Epithelial cell of esophagus (primary cell): ENCODE measurements at regions not wholly inside any gene's neighbourhood (a gene's known extent, or its start where the extent isn't known, plus 50 kb on each side); places are given as distances from the start of the nearest gene placed in this dataset.
"Not testable (repeated sequence)": the region's sequence is repeated elsewhere in the genome, so short reads cannot be mapped to it uniquely, and the experiment has no call there.

Source experiments
- DNase-seq: peaks from one replicate; pipeline ENCODE4 v3.0.0; 2010; ENCODE audit warnings: low read depth
- H3K4me3 ChIP-seq: 2 replicates; pipeline ENCODE4 v1.5.1; 2011; ENCODE audit warnings: mild to moderate bottlenecking, low read length, control low read depth
- TF ChIP-seq, protein P1 (sequence below): IDR thresholded peaks from 2 replicates; pipeline ENCODE4 v1.5.1; 2011; ENCODE audit warnings: low read depth, mild to moderate bottlenecking, low read length, control low read depth, inconsistent platforms; ENCODE audit not compliant: insufficient read depth; ENCODE audit errors: missing control alignments

GRCh38 chr10:117792214-117792613, 249.7 kb downstream of the EMX2 start:
- H3K4me3 ChIP-seq, result no peak overlapping the region
- TF ChIP-seq, protein P1, sequence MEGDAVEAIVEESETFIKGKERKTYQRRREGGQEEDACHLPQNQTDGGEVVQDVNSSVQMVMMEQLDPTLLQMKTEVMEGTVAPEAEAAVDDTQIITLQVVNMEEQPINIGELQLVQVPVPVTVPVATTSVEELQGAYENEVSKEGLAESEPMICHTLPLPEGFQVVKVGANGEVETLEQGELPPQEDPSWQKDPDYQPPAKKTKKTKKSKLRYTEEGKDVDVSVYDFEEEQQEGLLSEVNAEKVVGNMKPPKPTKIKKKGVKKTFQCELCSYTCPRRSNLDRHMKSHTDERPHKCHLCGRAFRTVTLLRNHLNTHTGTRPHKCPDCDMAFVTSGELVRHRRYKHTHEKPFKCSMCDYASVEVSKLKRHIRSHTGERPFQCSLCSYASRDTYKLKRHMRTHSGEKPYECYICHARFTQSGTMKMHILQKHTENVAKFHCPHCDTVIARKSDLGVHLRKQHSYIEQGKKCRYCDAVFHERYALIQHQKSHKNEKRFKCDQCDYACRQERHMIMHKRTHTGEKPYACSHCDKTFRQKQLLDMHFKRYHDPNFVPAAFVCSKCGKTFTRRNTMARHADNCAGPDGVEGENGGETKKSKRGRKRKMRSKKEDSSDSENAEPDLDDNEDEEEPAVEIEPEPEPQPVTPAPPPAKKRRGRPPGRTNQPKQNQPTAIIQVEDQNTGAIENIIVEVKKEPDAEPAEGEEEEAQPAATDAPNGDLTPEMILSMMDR, result no peak
- DNase-seq, result no peak

- H3K4me3 ChIP-seq, result no peak overlapping the region
- TF ChIP-seq, protein P1, result no peak
- no peak for DNase-seq
Observed at GRCh38 chr10:117796130-117796745, 250.5 kb downstream of the RAB11FIP2 start.

- no peak overlapping the region for H3K4me3 ChIP-seq
- TF ChIP-seq, protein P1, result no peak
- DNase-seq, result no peak
Observed at GRCh38 chr10:117797296-117797695, 249.4 kb downstream of the RAB11FIP2 start.

GRCh38 chr10:117801691-117802090, 245.1 kb downstream of the RAB11FIP2 start:
- TF ChIP-seq, protein P1, result no peak
- no peak for DNase-seq
- H3K4me3 ChIP-seq, result no peak overlapping the region

GRCh38 chr10:117804470-117805011, 242.2 kb downstream of the RAB11FIP2 start:
- DNase-seq, result peak; percentile 20
- TF ChIP-seq, protein P1, result no peak
- no peak overlapping the region for H3K4me3 ChIP-seq

DNA sequence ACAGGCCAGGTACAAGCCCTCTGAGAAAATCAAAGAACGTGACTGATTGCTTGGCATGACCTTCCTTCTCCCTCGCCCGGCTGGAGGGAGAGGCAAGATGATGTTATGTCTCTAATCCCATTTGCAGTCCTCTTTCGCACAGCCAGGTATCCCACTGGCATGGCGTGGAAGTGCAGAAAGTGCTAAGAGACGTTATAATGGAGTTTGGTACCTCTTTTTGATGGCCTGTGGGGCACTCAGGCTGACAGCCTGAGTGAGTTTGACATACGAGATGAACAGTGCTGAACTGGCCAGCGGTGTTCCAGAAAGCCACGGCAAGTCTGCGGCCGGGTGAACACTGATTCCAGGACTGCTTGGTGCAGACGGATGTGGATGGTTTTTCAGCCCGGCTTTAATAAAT, 241.6 kb downstream of the RAB11FIP2 start:
- no peak for DNase-seq
- TF ChIP-seq, protein P1, result no peak
- H3K4me3 ChIP-seq, result no peak overlapping the region

- TF ChIP-seq, protein P1, result no peak
- H3K4me3 ChIP-seq, result no peak overlapping the region
- no peak for DNase-seq
Observed at GRCh38 chr10:117807441-117807840, 239.3 kb downstream of the RAB11FIP2 start.

GRCh38 chr10:117815816-117816215, 230.9 kb downstream of the RAB11FIP2 start:
- peak; percentile 42 for DNase-seq
- not testable (repeated sequence) for H3K4me3 ChIP-seq
